GM19328 (cell line): ENCODE measurements at regions not wholly inside any gene's neighbourhood (a gene's known extent, or its start where the extent isn't known, plus 50 kb on each side); places are given as distances from the start of the nearest gene placed in this dataset.

Experiments
- ATAC-seq: cut with Tn5 transposase; IDR thresholded peaks from one replicate; pipeline ENCODE4 v1.9.1; 2021; ENCODE audit warnings: mild to moderate bottlenecking, moderate library complexity; ENCODE audit not compliant: unreplicated experiment

GRCh38 chr2:64196963-64197362 is 52.7 kb upstream of the PELI1 start:
- no peak for ATAC-seq

- no peak for ATAC-seq
Measured at GRCh38 chr2:64201151-64201550, 56.9 kb upstream of the PELI1 start.

GRCh38 chr2:64202206-64202845 is 58.1 kb upstream of the PELI1 start:
- ATAC-seq: no peak

- no peak for ATAC-seq
Measured at GRCh38 chr2:64203131-64203857, 59.1 kb upstream of the PELI1 start.

GRCh38 chr2:64203858-64204632 is 59.8 kb upstream of the PELI1 start:
- no peak for ATAC-seq

- ATAC-seq: no peak
Measured at GRCh38 chr2:64204703-64205102, 60.5 kb upstream of the PELI1 start.

- ATAC-seq: no peak
Measured at GRCh38 chr2:64205415-64205814, 61.2 kb upstream of the PELI1 start.

- ATAC-seq: no peak
Measured at GRCh38 chr2:64207573-64207972, 63.4 kb upstream of the PELI1 start.

GRCh38 chr2:64210816-64211215 is 66.6 kb upstream of the PELI1 start:
- no peak for ATAC-seq

- no peak for ATAC-seq
Measured at GRCh38 chr2:64211276-64211921, 67.2 kb upstream of the PELI1 start.

GRCh38 chr2:64212346-64212745 is 68.1 kb upstream of the PELI1 start:
- ATAC-seq: no peak

GRCh38 chr2:64212801-64213321 is 68.6 kb upstream of the PELI1 start:
- ATAC-seq: no peak

- peak; percentile 49 for ATAC-seq
Measured at GRCh38 chr2:64213532-64214275, 69.5 kb upstream of the PELI1 start.

GRCh38 chr2:64214281-64215115 is 70.3 kb upstream of the PELI1 start:
- peak; percentile 61 for ATAC-seq

- no peak for ATAC-seq
Measured at GRCh38 chr2:64217198-64217869, 73.1 kb upstream of the PELI1 start.

GRCh38 chr2:64218137-64218802 is 74.0 kb upstream of the PELI1 start:
- ATAC-seq: no peak

GRCh38 chr2:64219149-64219548 is 74.9 kb upstream of the PELI1 start:
- no peak for ATAC-seq

- ATAC-seq: no peak
Measured at GRCh38 chr2:64220265-64220664, 76.0 kb upstream of the PELI1 start.
